Nephron (organoid): ENCODE measurements at regions not wholly inside any gene's neighbourhood (a gene's known extent, or its start where the extent isn't known, plus 50 kb on each side); places are given as distances from the start of the nearest gene placed in this dataset.

Source experiments
- H3K27ac Mint-ChIP-seq, 3 experiments: 2 replicates each; pipeline ENCODE4 v1.8.0; 2020; ENCODE audit warnings: mixed read lengths in 3 of 3, mild to moderate bottlenecking in 2 of 3, moderate library complexity in 1 of 3
- H3K27me3 Mint-ChIP-seq: 2 replicates; pipeline ENCODE4 v1.8.0; 2021; ENCODE audit warnings: low read depth, mild to moderate bottlenecking, moderate library complexity, mixed read lengths
- H3K36me3 Mint-ChIP-seq: 2 replicates; pipeline ENCODE4 v1.8.0; 2020; ENCODE audit warnings: low read depth, mixed read lengths
- H3K4me1 Mint-ChIP-seq: 2 replicates; pipeline ENCODE4 v1.8.0; 2020; ENCODE audit warnings: mixed read lengths
- H3K4me3 Mint-ChIP-seq, 3 experiments: 2 replicates each; pipeline ENCODE4 v1.8.0; 2020; ENCODE audit warnings: mild to moderate bottlenecking in 3 of 3, mixed read lengths in 3 of 3, moderate library complexity in 2 of 3
- H3K9me3 Mint-ChIP-seq: 2 replicates; pipeline ENCODE4 v1.8.0; 2020; ENCODE audit warnings: mixed read lengths
- CTCF ChIP-seq, 3 experiments: fragments of 200-600 bp; sonication (generic); IDR thresholded peaks; one replicate each; pipeline ENCODE4 v1.5.0; 2021; ENCODE audit warnings: antibody characterized with exemption in 3 of 3; ENCODE audit not compliant: unreplicated experiment in 3 of 3

DNA sequence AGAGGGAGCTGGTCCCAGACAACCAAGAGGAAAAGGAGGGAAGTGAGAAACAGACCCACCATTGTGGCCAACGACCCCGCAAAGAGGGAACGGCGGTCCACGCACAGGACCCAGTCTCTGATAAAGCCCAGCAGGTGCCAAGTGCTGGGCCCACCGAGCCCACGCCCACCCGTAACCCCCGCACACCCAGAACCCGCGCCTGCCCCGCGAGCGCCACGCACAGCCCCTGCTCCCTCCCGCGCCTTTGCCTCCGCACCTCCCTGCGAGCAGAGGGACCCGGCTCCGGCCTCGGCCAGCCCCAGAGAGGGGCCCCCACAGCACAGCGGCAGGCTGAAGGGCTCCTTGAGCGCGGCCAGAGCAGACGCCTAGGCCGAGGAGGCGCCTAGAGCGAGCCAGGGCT is 1192.2 kb downstream of the PCDH17 start:
- H3K9me3 Mint-ChIP-seq = peaks cover 6% of the 10 kb centered on the region
- no peak overlapping the region for H3K4me3 Mint-ChIP-seq
- H3K27me3 Mint-ChIP-seq = no peaks in the 10 kb centered on the region
- TF ChIP-seq CTCF (IDR thresholded peaks at IDR 0.05; ENCODE audit: unreplicated experiment in 3 of 3) = no peak
- no peaks in the 10 kb centered on the region for H3K36me3 Mint-ChIP-seq
- H3K27ac Mint-ChIP-seq = no peak overlapping the region
- no peaks in the 10 kb centered on the region for H3K4me1 Mint-ChIP-seq

DNA sequence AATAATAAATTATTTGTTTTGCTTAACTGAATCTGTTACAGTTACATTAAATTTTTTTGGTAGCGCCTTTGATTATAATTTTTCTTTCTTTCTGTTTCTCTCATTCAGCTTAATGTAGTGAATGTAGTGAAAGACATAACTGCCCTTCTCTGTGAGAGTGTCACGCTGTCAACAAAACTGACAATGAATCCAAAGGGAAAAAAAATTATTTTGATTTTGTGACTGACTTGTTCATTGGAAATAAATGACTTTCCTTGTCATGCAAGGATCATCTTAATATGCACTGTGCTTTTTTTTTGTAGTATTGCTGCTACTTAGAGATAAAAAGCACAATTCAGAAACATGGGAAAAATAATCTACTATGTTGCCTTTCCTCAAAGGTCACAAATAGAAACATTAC is 1196.4 kb downstream of the PCDH17 start:
- no peak for TF ChIP-seq CTCF (IDR thresholded peaks at IDR 0.05; ENCODE audit: unreplicated experiment in 3 of 3)
- Mint-ChIP-seq H3K9me3 (peaks cover 5% of the 10 kb centered on the region), H3K4me1 (no peaks in the 10 kb centered on the region), H3K27ac (no peak overlapping the region), H3K27me3 (no peaks in the 10 kb centered on the region), H3K36me3 (no peaks in the 10 kb centered on the region), H3K4me3 (no peak overlapping the region)

GRCh38 chr13:58830841-58831240 is 1199.3 kb downstream of the PCDH17 start:
- Mint-ChIP-seq H3K27ac (no peak overlapping the region), H3K9me3 (peaks cover 6% of the 10 kb centered on the region), H3K4me1 (no peaks in the 10 kb centered on the region), H3K27me3 (no peaks in the 10 kb centered on the region), H3K36me3 (no peaks in the 10 kb centered on the region), H3K4me3 (no peak overlapping the region)
- no peak for TF ChIP-seq CTCF (IDR thresholded peaks at IDR 0.05; ENCODE audit: unreplicated experiment in 3 of 3)

GRCh38 chr13:58838615-58839014 is 1207.1 kb downstream of the PCDH17 start:
- Mint-ChIP-seq H3K27ac (no peak overlapping the region), H3K4me3 (no peak overlapping the region), H3K27me3 (no peaks in the 10 kb centered on the region), H3K4me1 (no peaks in the 10 kb centered on the region), H3K36me3 (no peaks in the 10 kb centered on the region), H3K9me3 (peaks cover 7% of the 10 kb centered on the region)
- no peak for TF ChIP-seq CTCF (IDR thresholded peaks at IDR 0.05; ENCODE audit: unreplicated experiment in 3 of 3)

GRCh38 chr13:58843071-58843470 is 1211.5 kb downstream of the PCDH17 start:
- no peaks in the 10 kb centered on the region for H3K4me1 Mint-ChIP-seq

More at GRCh38 chr13:58843071-58843470, 1211.5 kb downstream of the PCDH17 start:
- TF ChIP-seq CTCF (IDR thresholded peaks at IDR 0.05; ENCODE audit: unreplicated experiment in 3 of 3) = no peak
- peaks cover 33% of the 10 kb centered on the region for H3K9me3 Mint-ChIP-seq
- no peak overlapping the region for H3K27ac Mint-ChIP-seq
- H3K36me3 Mint-ChIP-seq = peaks cover 6% of the 10 kb centered on the region
- H3K27me3 Mint-ChIP-seq = no peaks in the 10 kb centered on the region
- no peak overlapping the region for H3K4me3 Mint-ChIP-seq
